HepG2 (cell line): ENCODE measurements at regions not wholly inside any gene's neighbourhood (a gene's known extent, or its start where the extent isn't known, plus 50 kb on each side); places are given as distances from the start of the nearest gene placed in this dataset.

Experiments
- EHMT2 ChIP-seq: fragments of 200-600 bp; sonication (generic); IDR thresholded peaks from 2 replicates; pipeline ENCODE4 v1.7.0; 2017; ENCODE audit warnings: antibody characterized with exemption, low read depth, low read length, borderline replicate concordance
- HMG20B ChIP-seq: conservative IDR thresholded peaks from 2 replicates; pipeline ENCODE4 v1.6.1; 2016; ENCODE audit warnings: missing genetic modification reagents, missing compliant biosample characterization
- MIER2 ChIP-seq: IDR thresholded peaks from 2 replicates; pipeline ENCODE4 v1.6.1; 2016; ENCODE audit warnings: missing biosample characterization, missing genetic modification reagents
- ZNF225 ChIP-seq: sonication (generic); formaldehyde crosslinking; IDR thresholded peaks from 2 replicates; pipeline ENCODE4 v1.4.0; 2020; ENCODE audit warnings: mild to moderate bottlenecking, missing genetic modification reagents
- TF ChIP-seq, protein P1 (sequence below): sonication (generic); formaldehyde crosslinking; IDR thresholded peaks from 2 replicates; pipeline ENCODE4 v1.5.0; 2020; ENCODE audit warnings: mild to moderate bottlenecking, missing genetic modification reagents, moderate library complexity
- TF ChIP-seq, protein P2 (sequence below), 2 experiments: sonication (generic) in 1 of 2; formaldehyde crosslinking in 1 of 2; IDR thresholded peaks; 2 replicates each; pipeline versions ENCODE4 v1.5.1 to v1.6.1; 2011 to 2020; ENCODE audit warnings: borderline replicate concordance in 1 of 2, low read depth in 1 of 2, low read length in 1 of 2, mild to moderate bottlenecking in 1 of 2, missing genetic modification reagents in 1 of 2, moderate library complexity in 1 of 2
- TF ChIP-seq, protein P3 (sequence below): sonication (generic); formaldehyde crosslinking; IDR thresholded peaks from 2 replicates; pipeline ENCODE4 v1.9.0; 2021; ENCODE audit warnings: missing genetic modification reagents, borderline replicate concordance
- TF ChIP-seq, protein P4 (sequence below): sonication (generic); formaldehyde crosslinking; IDR thresholded peaks from 2 replicates; pipeline ENCODE4 v1.4.0; 2020; ENCODE audit warnings: missing genetic modification reagents, borderline replicate concordance
- TF ChIP-seq, protein P5 (sequence below): sonication (generic); formaldehyde crosslinking; IDR thresholded peaks from 2 replicates; pipeline ENCODE4 v1.8.0; 2022; ENCODE audit warnings: low read depth, missing genetic modification reagents
- TF ChIP-seq, protein P6 (sequence below): sonication (generic); formaldehyde crosslinking; IDR thresholded peaks from 2 replicates; pipeline ENCODE4 v1.4.0; 2020; ENCODE audit warnings: missing genetic modification reagents

DNA sequence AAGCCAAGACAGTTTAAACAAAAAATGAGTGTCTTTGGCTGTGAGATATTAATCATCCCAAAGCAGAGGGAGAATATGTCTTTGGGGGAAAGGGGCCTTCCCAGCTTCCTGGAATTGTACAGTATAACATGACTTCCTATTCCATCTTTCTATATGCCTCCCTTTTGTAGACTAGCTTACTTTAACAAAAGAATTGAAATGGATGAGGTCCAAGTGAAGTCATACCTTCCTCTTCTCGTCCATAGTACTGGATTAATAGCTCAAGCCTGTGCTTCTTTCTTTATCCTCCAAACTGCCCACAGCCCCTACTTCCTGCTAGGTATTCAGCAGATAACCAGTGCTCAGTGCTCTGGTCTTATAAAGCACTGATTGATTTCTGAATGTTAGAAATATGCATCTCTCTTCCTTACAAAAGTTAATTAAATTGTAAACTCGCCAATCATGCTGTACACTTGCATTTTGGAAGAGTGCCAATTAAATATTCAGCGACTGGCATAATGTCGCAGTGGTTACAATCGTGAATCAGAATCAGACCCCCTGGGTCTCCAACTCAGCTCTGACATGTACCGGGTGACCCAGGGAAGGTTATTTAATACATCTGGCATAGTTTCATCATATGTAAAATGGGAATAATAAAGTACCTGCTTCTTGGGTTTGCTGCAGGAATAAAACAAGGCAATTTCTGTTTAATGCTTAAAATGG, 325.1 kb downstream of the RND3 start:
- TF ChIP-seq, protein P1, sequence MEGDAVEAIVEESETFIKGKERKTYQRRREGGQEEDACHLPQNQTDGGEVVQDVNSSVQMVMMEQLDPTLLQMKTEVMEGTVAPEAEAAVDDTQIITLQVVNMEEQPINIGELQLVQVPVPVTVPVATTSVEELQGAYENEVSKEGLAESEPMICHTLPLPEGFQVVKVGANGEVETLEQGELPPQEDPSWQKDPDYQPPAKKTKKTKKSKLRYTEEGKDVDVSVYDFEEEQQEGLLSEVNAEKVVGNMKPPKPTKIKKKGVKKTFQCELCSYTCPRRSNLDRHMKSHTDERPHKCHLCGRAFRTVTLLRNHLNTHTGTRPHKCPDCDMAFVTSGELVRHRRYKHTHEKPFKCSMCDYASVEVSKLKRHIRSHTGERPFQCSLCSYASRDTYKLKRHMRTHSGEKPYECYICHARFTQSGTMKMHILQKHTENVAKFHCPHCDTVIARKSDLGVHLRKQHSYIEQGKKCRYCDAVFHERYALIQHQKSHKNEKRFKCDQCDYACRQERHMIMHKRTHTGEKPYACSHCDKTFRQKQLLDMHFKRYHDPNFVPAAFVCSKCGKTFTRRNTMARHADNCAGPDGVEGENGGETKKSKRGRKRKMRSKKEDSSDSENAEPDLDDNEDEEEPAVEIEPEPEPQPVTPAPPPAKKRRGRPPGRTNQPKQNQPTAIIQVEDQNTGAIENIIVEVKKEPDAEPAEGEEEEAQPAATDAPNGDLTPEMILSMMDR (CRISPR knock-in tag), result no peak
- no peak for TF ChIP-seq EHMT2
- TF ChIP-seq HMG20B, result no peak
- TF ChIP-seq, protein P2, sequence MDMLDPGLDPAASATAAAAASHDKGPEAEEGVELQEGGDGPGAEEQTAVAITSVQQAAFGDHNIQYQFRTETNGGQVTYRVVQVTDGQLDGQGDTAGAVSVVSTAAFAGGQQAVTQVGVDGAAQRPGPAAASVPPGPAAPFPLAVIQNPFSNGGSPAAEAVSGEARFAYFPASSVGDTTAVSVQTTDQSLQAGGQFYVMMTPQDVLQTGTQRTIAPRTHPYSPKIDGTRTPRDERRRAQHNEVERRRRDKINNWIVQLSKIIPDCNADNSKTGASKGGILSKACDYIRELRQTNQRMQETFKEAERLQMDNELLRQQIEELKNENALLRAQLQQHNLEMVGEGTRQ (IDR thresholded peaks at IDR 0.05; ENCODE audit: low read depth, low read length), result no peak
- TF ChIP-seq, protein P2 (CRISPR knock-in tag; IDR thresholded peaks at IDR 0.05; ENCODE audit: borderline replicate concordance), result no peak
- TF ChIP-seq, protein P3, sequence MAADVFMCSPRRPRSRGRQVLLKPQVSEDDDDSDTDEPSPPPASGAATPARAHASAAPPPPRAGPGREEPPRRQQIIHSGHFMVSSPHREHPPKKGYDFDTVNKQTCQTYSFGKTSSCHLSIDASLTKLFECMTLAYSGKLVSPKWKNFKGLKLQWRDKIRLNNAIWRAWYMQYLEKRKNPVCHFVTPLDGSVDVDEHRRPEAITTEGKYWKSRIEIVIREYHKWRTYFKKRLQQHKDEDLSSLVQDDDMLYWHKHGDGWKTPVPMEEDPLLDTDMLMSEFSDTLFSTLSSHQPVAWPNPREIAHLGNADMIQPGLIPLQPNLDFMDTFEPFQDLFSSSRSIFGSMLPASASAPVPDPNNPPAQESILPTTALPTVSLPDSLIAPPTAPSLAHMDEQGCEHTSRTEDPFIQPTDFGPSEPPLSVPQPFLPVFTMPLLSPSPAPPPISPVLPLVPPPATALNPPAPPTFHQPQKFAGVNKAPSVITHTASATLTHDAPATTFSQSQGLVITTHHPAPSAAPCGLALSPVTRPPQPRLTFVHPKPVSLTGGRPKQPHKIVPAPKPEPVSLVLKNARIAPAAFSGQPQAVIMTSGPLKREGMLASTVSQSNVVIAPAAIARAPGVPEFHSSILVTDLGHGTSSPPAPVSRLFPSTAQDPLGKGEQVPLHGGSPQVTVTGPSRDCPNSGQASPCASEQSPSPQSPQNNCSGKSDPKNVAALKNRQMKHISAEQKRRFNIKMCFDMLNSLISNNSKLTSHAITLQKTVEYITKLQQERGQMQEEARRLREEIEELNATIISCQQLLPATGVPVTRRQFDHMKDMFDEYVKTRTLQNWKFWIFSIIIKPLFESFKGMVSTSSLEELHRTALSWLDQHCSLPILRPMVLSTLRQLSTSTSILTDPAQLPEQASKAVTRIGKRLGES (CRISPR knock-in tag), result no peak
- TF ChIP-seq, protein P4, sequence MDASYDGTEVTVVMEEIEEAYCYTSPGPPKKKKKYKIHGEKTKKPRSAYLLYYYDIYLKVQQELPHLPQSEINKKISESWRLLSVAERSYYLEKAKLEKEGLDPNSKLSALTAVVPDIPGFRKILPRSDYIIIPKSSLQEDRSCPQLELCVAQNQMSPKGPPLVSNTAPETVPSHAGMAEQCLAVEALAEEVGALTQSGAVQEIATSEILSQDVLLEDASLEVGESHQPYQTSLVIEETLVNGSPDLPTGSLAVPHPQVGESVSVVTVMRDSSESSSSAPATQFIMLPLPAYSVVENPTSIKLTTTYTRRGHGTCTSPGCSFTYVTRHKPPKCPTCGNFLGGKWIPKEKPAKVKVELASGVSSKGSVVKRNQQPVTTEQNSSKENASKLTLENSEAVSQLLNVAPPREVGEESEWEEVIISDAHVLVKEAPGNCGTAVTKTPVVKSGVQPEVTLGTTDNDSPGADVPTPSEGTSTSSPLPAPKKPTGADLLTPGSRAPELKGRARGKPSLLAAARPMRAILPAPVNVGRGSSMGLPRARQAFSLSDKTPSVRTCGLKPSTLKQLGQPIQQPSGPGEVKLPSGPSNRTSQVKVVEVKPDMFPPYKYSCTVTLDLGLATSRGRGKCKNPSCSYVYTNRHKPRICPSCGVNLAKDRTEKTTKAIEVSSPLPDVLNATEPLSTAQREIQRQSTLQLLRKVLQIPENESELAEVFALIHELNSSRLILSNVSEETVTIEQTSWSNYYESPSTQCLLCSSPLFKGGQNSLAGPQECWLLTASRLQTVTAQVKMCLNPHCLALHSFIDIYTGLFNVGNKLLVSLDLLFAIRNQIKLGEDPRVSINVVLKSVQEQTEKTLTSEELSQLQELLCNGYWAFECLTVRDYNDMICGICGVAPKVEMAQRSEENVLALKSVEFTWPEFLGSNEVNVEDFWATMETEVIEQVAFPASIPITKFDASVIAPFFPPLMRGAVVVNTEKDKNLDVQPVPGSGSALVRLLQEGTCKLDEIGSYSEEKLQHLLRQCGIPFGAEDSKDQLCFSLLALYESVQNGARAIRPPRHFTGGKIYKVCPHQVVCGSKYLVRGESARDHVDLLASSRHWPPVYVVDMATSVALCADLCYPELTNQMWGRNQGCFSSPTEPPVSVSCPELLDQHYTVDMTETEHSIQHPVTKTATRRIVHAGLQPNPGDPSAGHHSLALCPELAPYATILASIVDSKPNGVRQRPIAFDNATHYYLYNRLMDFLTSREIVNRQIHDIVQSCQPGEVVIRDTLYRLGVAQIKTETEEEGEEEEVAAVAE (CRISPR knock-in tag), result no peak
- TF ChIP-seq ZNF225 (CRISPR knock-in tag), result no peak
- TF ChIP-seq MIER2 (CRISPR knock-in tag), result no peak
- TF ChIP-seq, protein P5, sequence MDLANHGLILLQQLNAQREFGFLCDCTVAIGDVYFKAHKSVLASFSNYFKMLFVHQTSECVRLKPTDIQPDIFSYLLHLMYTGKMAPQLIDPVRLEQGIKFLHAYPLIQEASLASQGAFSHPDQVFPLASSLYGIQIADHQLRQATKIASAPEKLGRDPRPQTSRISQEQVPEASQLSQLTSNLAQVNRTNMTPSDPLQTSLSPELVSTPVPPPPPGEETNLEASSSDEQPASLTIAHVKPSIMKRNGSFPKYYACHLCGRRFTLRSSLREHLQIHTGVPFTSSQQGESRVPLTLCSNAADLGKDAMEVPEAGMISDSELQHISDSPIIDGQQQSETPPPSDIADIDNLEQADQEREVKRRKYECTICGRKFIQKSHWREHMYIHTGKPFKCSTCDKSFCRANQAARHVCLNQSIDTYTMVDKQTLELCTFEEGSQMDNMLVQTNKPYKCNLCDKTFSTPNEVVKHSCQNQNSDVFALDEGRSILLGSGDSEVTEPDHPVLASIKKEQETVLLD (CRISPR knock-in tag), result no peak
- TF ChIP-seq, protein P6, sequence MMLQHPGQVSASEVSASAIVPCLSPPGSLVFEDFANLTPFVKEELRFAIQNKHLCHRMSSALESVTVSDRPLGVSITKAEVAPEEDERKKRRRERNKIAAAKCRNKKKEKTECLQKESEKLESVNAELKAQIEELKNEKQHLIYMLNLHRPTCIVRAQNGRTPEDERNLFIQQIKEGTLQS (CRISPR knock-in tag), result no peak
